ENCODE measurements at regions not wholly inside any gene's neighbourhood (a gene's known extent, or its start where the extent isn't known, plus 50 kb on each side); places are given as distances from the start of the nearest gene placed in this dataset.

GRCh38 chr9:124125651-124125977 lies 114.0 kb downstream of the LHX2 start:
- Mint-ChIP-seq H3K36me3 (ENCODE audit: low read depth, unreplicated experiment) (no peaks in the 10 kb centered on the region), H3K27ac (ENCODE audit: unreplicated experiment) (no peak overlapping the region), H3K4me1 (ENCODE audit: low read depth, unreplicated experiment) (no peaks in the 10 kb centered on the region), H3K27me3 (ENCODE audit: low read depth, unreplicated experiment) (peaks cover 33% of the 10 kb centered on the region), H3K9me3 (ENCODE audit: unreplicated experiment) (peaks cover 5% of the 10 kb centered on the region), H3K4me3 (ENCODE audit: unreplicated experiment) (no peak overlapping the region)
- Histone ChIP-seq H3K4me3 (ENCODE audit: insufficient read depth, low read depth, low read length) (no peak overlapping the region), H3K27me3 (ENCODE audit: insufficient read depth, low read length) (no peaks in the 10 kb centered on the region), H3K36me3 (ENCODE audit: insufficient read depth, low read length) (no peaks in the 10 kb centered on the region), H3K9me3 (ENCODE audit: insufficient read depth, low read depth, low read length) (peaks cover 5% of the 10 kb centered on the region), H3K4me2 (ENCODE audit: low read length) (no peak overlapping the region), H2AFZ (ENCODE audit: low read depth, low read length) (no peak overlapping the region), H3K4me1 (ENCODE audit: insufficient read depth, low read length) (no peaks in the 10 kb centered on the region), H3K9ac (ENCODE audit: low read length) (no peak overlapping the region), H3K27ac (ENCODE audit: low read depth, low read length) (no peak overlapping the region), H3K79me2 (ENCODE audit: insufficient read depth, low read length) (no peaks in the 10 kb centered on the region), H4K20me1 (ENCODE audit: insufficient read depth, low read length) (no peaks in the 10 kb centered on the region)
- TF ChIP-seq EZH2 (IDR thresholded peaks at IDR 0.05; ENCODE audit: insufficient read depth, low read length), result no peak
- TF ChIP-seq, protein P1, sequence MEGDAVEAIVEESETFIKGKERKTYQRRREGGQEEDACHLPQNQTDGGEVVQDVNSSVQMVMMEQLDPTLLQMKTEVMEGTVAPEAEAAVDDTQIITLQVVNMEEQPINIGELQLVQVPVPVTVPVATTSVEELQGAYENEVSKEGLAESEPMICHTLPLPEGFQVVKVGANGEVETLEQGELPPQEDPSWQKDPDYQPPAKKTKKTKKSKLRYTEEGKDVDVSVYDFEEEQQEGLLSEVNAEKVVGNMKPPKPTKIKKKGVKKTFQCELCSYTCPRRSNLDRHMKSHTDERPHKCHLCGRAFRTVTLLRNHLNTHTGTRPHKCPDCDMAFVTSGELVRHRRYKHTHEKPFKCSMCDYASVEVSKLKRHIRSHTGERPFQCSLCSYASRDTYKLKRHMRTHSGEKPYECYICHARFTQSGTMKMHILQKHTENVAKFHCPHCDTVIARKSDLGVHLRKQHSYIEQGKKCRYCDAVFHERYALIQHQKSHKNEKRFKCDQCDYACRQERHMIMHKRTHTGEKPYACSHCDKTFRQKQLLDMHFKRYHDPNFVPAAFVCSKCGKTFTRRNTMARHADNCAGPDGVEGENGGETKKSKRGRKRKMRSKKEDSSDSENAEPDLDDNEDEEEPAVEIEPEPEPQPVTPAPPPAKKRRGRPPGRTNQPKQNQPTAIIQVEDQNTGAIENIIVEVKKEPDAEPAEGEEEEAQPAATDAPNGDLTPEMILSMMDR (IDR thresholded peaks at IDR 0.05; ENCODE audit: insufficient read depth, low read depth, low read length), result no peak
- DNase-seq (ENCODE audit: low read depth) (no peak), FAIRE-seq (no peak)

GRCh38 chr9:124126648-124127646 lies 115.4 kb downstream of the LHX2 start:
- FAIRE-seq (no peak), DNase-seq (ENCODE audit: low read depth) (peak; percentile 25)
- Histone ChIP-seq H3K4me1 (ENCODE audit: insufficient read depth, low read length) (no peaks in the 10 kb centered on the region), H3K9ac (ENCODE audit: low read length) (no peak overlapping the region), H3K4me3 (ENCODE audit: insufficient read depth, low read depth, low read length) (no peak overlapping the region), H3K27me3 (ENCODE audit: insufficient read depth, low read length) (no peaks in the 10 kb centered on the region), H3K36me3 (ENCODE audit: insufficient read depth, low read length) (no peaks in the 10 kb centered on the region), H4K20me1 (ENCODE audit: insufficient read depth, low read length) (no peaks in the 10 kb centered on the region), H3K79me2 (ENCODE audit: insufficient read depth, low read length) (no peaks in the 10 kb centered on the region), H3K4me2 (ENCODE audit: low read length) (no peak overlapping the region), H2AFZ (ENCODE audit: low read depth, low read length) (no peak overlapping the region), H3K9me3 (ENCODE audit: insufficient read depth, low read depth, low read length) (peaks cover 1% of the 10 kb centered on the region), H3K27ac (ENCODE audit: low read depth, low read length) (no peak overlapping the region)
- no peaks in the 10 kb centered on the region for H3K36me3 Mint-ChIP-seq (ENCODE audit: low read depth, unreplicated experiment)
- peaks cover 9% of the 10 kb centered on the region for H3K4me1 Mint-ChIP-seq (ENCODE audit: low read depth, unreplicated experiment)
- no peak overlapping the region for H3K27ac Mint-ChIP-seq (ENCODE audit: unreplicated experiment)
- TF ChIP-seq EZH2 (IDR thresholded peaks at IDR 0.05; ENCODE audit: insufficient read depth, low read length), result no peak
- TF ChIP-seq, protein P1 (IDR thresholded peaks at IDR 0.05; ENCODE audit: insufficient read depth, low read depth, low read length), result peak; percentile 81
- H3K4me3 Mint-ChIP-seq (ENCODE audit: unreplicated experiment), result no peak overlapping the region
- peaks cover 5% of the 10 kb centered on the region for H3K9me3 Mint-ChIP-seq (ENCODE audit: unreplicated experiment)
- H3K27me3 Mint-ChIP-seq (ENCODE audit: low read depth, unreplicated experiment), result peaks cover 36% of the 10 kb centered on the region
